ENCODE measurements at regions not wholly inside any gene's neighbourhood (a gene's known extent, or its start where the extent isn't known, plus 50 kb on each side); places are given as distances from the start of the nearest gene placed in this dataset.
A peak's percentile ranks its signal among the peaks of the same experiment; 100 is the strongest.

DNA sequence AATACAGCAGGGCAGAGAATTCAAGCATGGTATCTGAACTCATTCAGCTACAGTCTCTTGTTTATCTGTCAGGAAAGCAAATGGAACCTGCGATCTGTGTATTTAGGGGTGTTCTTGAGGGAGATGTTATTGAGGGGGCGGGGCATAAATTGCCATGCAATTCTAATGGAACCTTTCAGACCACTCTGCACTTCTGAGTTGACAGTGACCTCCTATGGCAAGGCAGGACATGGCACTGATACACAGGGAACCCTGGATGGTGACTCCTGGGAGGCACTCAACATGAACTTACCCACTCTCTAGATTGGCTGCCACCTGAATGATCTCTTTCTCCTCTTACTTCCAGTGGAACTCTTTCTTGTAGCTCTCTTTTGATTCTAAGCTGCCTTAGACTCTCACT, 787.3 kb downstream of the VRK1 start:
- ATAC-seq (ENCODE audit: low read depth) (peak; percentile 25; the same call in 1 of the 3 replicates), DNase-seq (ENCODE audit: low spot score) (no peak)
- no peaks in the 10 kb centered on the region for H3K27me3 ChIP-seq (ENCODE audit: insufficient read depth, poor library complexity, severe bottlenecking)

DNA sequence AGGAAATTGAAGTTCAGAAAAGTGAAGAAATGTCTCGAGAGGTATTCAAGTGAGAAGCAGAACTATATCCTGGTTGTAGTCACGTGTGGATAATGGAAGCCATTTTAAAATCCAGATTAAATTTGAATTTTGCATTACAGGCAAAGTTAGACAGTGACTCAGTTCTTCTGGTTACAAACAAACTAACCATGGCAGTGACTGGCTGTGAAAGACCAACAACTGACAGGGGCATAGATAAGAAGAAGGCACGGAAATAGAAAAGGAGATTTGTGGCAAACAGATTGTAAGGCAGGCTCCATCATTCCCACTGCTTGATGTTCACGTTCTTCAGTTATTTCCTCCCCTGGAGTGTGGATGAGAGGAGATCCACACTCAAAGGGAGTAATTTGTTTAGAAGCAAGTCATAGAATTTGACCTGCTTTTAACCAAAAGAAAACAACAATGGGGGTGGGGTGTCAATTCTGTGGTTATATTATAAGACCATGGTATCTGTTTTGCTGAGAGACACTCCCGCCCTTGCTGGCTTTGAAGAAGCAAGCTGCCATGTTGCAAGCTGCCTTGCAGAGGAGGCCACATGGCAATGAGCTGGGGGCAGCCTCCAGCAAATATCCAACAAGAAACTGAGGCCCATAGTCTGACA, 795.3 kb downstream of the VRK1 start:
- Histone ChIP-seq H3K36me3 (ENCODE audit: low read depth) (no peaks in the 10 kb centered on the region), H3K4me1 (ENCODE audit: insufficient read depth, poor library complexity, severe bottlenecking) (no peaks in the 10 kb centered on the region), H3K9me3 (ENCODE audit: severe bottlenecking) (no peaks in the 10 kb centered on the region), H3K27ac (ENCODE audit: poor library complexity, severe bottlenecking) (no peak overlapping the region), H3K27me3 (ENCODE audit: insufficient read depth, poor library complexity, severe bottlenecking) (peaks cover 14% of the 10 kb centered on the region), H3K4me3 (ENCODE audit: severe bottlenecking) (no peak overlapping the region)
- TF ChIP-seq, protein P1, sequence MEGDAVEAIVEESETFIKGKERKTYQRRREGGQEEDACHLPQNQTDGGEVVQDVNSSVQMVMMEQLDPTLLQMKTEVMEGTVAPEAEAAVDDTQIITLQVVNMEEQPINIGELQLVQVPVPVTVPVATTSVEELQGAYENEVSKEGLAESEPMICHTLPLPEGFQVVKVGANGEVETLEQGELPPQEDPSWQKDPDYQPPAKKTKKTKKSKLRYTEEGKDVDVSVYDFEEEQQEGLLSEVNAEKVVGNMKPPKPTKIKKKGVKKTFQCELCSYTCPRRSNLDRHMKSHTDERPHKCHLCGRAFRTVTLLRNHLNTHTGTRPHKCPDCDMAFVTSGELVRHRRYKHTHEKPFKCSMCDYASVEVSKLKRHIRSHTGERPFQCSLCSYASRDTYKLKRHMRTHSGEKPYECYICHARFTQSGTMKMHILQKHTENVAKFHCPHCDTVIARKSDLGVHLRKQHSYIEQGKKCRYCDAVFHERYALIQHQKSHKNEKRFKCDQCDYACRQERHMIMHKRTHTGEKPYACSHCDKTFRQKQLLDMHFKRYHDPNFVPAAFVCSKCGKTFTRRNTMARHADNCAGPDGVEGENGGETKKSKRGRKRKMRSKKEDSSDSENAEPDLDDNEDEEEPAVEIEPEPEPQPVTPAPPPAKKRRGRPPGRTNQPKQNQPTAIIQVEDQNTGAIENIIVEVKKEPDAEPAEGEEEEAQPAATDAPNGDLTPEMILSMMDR (IDR thresholded peaks at IDR 0.05; ENCODE audit: poor library complexity, severe bottlenecking), result no peak
- no peak for ATAC-seq (ENCODE audit: low read depth)
- DNase-seq (ENCODE audit: low spot score), result no peak

More for the DNA sequence above, 787.3 kb downstream of the VRK1 start:
- Histone ChIP-seq H3K27ac (ENCODE audit: poor library complexity, severe bottlenecking) (no peak overlapping the region), H3K9me3 (ENCODE audit: severe bottlenecking) (no peaks in the 10 kb centered on the region), H3K4me1 (ENCODE audit: insufficient read depth, poor library complexity, severe bottlenecking) (no peaks in the 10 kb centered on the region), H3K36me3 (ENCODE audit: low read depth) (no peaks in the 10 kb centered on the region), H3K4me3 (ENCODE audit: severe bottlenecking) (no peak overlapping the region)
- TF ChIP-seq, protein P1 (IDR thresholded peaks at IDR 0.05; ENCODE audit: poor library complexity, severe bottlenecking), result peak; percentile 10

DNA sequence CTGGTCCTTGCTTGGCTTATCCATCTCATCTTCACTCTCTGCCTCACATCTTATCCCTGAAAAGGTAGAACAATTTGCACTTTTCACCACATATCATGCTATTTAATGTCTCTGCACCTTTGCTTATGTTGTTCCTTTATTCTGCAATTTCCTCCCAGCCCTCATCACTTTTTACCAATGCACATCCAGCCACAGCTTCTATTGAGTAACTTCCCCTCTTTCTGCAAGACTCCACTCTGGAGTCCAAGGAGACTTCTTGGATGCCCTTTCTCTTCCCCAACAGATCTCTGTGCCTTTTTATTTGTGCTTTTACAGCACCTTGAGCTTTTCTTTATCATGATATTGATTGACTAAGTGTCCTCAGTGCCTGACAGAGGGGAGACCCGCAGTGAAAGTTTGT, 797.1 kb downstream of the VRK1 start:
- ATAC-seq (ENCODE audit: low read depth), result no peak
- no peak overlapping the region for H3K27ac ChIP-seq (ENCODE audit: poor library complexity, severe bottlenecking)

DNA sequence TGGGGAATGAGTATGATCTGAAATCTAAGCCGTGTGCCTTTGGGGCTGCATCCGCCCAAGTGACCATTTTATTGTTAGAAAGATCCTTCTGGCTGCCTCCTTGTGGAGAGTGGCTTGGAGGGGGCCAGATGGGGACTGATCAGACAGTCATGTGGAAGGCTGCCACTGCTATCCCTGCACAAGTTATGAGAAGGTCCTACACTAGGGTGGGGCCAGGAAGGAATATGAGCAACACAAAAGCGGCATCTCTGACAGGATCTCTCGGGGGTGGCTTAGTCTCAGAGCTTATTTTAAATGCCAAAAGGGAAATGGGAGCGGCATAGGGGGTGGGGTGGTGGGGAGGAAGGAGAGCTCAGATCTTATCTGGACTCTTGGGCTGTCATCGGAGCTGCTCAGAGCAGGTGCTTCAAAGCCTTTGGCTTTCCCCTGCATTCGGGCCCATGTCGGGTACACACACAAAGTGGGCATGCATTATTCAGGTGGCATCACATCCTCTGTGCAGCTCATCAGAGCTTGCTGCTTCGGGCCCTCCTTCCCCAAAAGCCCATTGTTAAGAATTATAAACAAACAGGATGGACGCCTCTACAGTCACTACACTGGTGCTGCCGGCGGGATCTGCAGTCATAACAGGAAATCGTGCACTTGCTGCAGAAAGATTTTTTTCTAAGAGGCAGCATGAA, 805.4 kb downstream of the VRK1 start:
- H3K9me3 ChIP-seq (ENCODE audit: severe bottlenecking), result no peaks in the 10 kb centered on the region
- no peak overlapping the region for H3K27ac ChIP-seq (ENCODE audit: poor library complexity, severe bottlenecking)
- TF ChIP-seq, protein P1 (IDR thresholded peaks at IDR 0.05; ENCODE audit: poor library complexity, severe bottlenecking), result no peak
- DNase-seq (ENCODE audit: low spot score) (no peak), ATAC-seq (ENCODE audit: low read depth) (no peak)
- peaks cover 72% of the 10 kb centered on the region for H3K27me3 ChIP-seq (ENCODE audit: insufficient read depth, poor library complexity, severe bottlenecking)
- no peaks in the 10 kb centered on the region for H3K4me1 ChIP-seq (ENCODE audit: insufficient read depth, poor library complexity, severe bottlenecking)
- no peaks in the 10 kb centered on the region for H3K36me3 ChIP-seq (ENCODE audit: low read depth)
- no peak overlapping the region for H3K4me3 ChIP-seq (ENCODE audit: severe bottlenecking)

More for the DNA sequence above, 797.1 kb downstream of the VRK1 start:
- H3K4me1 ChIP-seq (ENCODE audit: insufficient read depth, poor library complexity, severe bottlenecking), result no peaks in the 10 kb centered on the region
- H3K9me3 ChIP-seq (ENCODE audit: severe bottlenecking), result no peaks in the 10 kb centered on the region
- no peak for DNase-seq (ENCODE audit: low spot score)
- TF ChIP-seq, protein P1 (IDR thresholded peaks at IDR 0.05; ENCODE audit: poor library complexity, severe bottlenecking), result no peak
- no peak overlapping the region for H3K4me3 ChIP-seq (ENCODE audit: severe bottlenecking)
- no peaks in the 10 kb centered on the region for H3K36me3 ChIP-seq (ENCODE audit: low read depth)
- peaks cover 24% of the 10 kb centered on the region for H3K27me3 ChIP-seq (ENCODE audit: insufficient read depth, poor library complexity, severe bottlenecking)

DNA sequence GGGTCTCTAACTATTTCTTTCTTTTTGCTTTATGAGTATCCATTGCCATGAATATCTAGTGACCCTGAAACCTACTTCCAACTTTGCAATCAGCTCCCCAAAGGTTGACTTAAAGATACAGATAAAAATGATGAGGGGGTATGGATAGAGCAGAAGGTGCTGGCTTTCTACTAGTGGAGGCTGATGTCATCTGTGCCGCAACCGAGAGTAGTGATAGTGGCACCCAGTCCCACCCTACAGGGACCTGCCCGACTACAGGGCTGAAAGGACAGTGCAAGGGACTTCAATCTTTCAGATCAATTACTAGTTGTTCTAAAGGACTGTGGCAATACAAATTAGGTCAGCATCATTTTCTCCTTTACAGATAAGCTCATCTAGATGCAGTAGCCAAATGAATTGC, 806.0 kb downstream of the VRK1 start:
- no peak for ATAC-seq (ENCODE audit: low read depth)
- Histone ChIP-seq H3K27me3 (ENCODE audit: insufficient read depth, poor library complexity, severe bottlenecking) (peaks cover 70% of the 10 kb centered on the region), H3K9me3 (ENCODE audit: severe bottlenecking) (no peaks in the 10 kb centered on the region), H3K4me1 (ENCODE audit: insufficient read depth, poor library complexity, severe bottlenecking) (no peaks in the 10 kb centered on the region), H3K36me3 (ENCODE audit: low read depth) (no peaks in the 10 kb centered on the region), H3K4me3 (ENCODE audit: severe bottlenecking) (no peak overlapping the region), H3K27ac (ENCODE audit: poor library complexity, severe bottlenecking) (no peak overlapping the region)
- TF ChIP-seq, protein P1 (IDR thresholded peaks at IDR 0.05; ENCODE audit: poor library complexity, severe bottlenecking), result no peak
- no peak for DNase-seq (ENCODE audit: low spot score)

Data from RWPE2 (cell line).